DMS 273 (cell line): ENCODE measurements at regions not wholly inside any gene's neighbourhood (a gene's known extent, or its start where the extent isn't known, plus 50 kb on each side); places are given as distances from the start of the nearest gene placed in this dataset.

Source experiments
- DNase-seq: peaks from one replicate; lab custom pipeline; 2025; ENCODE audit not compliant: unreplicated experiment; lab: John Stamatoyannopoulos, UW

DNA sequence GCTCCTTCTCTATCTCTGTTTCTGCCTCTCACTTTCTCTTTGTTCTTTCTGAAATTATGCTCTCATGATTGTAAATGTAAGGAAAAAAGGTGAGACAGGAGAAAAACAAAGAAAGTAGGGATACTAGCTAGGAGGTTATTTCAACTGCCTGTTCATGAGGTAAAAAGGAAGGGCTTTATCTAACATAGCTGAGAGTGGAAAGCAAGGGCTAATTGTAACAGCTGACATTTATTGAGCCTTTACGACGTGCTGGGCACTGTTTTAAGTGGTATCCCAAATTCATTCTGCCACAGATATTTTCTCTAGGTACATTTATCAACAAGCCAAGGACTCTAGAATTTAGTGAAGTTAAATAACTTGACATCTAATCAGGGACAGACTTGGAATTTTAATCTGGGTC is 133.1 kb upstream of the GNPDA2 start:
- no peak for DNase-seq

DNA sequence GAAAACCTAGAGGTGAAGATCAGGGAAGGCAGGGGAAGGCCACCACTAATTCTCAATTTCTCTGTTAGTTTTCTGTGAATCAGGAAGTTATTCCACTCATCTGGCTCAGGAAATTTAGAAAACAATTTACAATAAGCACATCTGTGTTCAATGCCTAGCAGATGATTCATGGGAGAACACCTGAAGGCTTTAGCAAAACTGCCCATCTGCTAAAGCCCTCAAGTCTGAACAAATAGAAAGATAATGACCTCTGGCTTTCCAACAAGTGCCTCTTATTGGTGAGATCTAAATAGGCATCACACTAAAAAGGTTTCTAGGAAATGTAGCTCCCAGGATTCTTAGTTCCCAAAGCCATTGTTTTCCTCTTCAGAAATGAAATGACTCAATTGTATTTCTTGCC is 122.1 kb upstream of the GNPDA2 start:
- no peak for DNase-seq

DNA sequence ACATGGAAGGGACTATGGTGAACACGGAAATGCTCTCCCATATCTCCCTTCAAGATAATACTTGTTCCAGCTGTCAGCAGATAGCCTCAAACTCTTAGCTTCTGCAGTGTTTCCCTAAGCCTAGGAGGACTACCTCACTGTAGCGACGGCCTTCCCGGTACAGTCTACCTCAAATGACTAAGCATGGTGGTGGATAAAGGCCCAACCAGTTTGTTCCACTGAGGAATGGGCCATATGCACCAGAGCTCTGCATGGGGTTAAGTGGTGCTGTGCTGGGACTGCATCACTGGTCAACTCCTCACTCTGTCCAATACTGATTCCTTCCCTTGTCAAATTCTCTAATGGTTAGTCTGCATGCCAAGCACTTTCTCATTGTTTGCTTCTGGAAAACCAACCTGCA is 119.6 kb upstream of the GNPDA2 start:
- no peak for DNase-seq

DNA sequence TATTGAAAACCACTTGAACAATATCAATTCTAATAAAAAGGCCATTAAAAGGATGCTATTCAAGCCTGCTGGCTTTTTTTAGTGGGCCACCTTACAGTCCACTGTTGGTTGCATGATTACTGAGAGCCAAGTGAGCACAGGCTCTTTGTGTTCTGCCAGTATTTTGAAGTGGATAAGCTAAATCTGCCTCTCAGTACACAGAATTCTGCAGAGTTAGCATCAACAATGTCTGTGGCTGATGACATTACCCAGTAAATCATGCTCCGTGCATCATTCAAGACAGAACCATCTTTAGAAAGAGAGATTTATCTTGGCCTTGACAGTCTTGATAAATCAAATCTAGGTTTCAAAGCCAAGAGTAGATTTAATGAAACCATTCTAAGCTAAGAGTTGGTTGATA is 119.0 kb upstream of the GNPDA2 start:
- no peak for DNase-seq

DNA sequence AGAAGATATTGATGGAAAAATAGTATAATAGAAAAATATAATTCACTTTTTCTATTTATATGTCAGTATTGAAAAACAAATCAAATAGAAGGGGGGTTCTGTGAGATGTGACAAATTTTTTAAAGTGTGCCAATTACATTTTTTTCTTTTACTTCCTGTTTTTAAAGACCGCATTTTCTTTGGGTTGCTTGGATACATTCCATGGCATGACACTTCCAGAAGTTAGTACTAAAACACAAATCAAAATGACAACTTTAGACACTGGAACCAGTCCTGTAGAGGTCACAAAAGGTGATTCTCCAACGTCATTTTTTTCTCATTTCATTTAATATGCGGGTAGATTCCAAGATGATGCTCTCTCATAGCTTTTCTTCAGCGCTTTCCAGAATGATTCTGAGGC is 116.2 kb upstream of the GNPDA2 start:
- no peak for DNase-seq

DNA sequence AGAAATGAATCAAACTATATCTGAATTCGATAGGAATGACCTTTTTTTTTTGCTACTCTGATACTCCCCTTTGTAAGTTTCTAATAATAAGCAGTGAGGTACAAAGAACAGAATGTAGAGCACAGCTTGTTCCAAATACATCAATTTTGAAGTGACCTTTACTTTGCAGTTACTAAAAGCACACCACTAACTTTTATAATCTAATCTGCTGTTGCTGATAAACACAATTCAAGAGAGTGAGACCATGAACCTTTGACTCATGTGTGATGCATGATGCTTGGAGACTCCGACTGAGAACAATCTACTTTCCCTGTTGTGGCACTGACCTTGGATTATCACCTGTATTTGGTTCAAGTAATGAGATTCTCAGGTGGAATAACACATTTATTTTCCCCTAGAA is 91.6 kb upstream of the GNPDA2 start:
- DNase-seq: no peak

DNA sequence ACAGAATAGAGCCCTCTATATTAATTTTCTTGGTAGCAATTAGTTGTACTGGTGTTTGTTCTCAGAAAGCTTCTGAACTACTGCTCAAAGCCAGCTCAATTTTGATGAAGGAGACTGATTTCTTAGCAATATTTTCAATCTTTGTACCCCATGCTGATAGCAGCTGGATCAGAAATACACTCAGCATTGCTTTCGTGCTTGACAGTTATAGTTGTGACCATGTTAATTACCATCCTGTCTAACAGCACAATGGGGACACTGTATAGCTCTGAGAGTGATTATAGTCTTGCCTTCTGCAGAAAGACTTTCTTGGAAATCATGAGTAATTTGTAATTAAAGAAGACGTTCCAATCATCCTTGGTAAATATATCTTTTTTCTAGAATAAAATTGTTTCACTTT is 79.7 kb upstream of the GNPDA2 start:
- DNase-seq: no peak

DNA sequence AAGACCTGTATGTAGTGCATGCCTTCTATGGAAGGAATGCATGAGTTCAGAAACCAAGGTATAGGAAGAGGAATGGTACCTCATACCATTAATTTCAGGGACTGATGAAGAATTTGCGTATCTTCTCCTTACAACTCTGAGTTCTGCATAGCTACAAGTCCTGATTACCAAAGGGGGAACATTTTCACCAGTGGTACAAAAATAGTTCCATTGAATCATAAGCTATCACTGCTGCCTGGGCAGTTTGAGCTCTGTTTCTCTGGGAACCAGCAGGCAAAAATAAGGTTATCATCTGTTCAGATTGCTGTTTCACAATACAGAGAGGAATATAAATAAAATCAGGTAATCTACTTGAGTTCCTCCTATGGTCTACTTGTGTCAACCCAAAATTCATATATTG is 77.9 kb upstream of the GNPDA2 start:
- DNase-seq: no peak

DNA sequence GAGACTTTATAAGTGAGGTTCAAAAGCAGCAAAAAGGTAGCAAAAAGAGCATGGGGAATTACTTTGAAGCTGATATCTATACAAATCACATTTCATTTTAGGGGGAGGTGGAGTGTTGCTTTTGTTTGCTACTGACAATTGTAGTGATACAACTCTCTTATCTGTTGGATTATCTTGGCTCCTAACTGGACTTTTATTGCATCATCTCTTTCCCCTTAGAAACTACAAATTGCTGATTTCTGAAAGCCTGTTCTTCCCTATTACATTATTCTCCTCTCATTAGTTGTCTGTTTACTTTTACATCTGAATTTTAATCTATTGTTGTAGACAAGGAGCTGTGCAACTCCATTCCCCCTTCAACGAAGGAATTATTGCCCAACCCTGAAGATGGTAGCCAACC is 75.0 kb upstream of the GNPDA2 start:
- DNase-seq: no peak

DNA sequence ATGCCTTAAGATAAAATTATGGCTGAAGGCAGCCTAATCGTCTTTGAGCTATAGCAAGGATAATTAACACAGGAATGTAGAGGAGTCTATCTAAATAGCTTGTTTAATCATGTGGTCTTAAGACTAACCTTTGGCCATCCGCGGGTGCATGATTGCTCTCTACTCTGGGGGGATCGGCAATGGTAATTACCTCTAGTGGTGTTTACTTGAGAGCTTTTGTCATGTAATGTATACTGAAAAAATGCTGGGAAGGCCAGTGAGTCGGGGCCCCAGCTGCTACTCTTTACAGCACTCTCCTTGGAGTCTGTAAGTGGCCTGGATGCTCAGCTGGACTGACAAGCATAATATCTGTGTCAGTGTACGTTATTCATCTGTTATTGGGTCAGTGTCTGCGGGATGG is 65.5 kb upstream of the GNPDA2 start:
- DNase-seq: no peak

DNA sequence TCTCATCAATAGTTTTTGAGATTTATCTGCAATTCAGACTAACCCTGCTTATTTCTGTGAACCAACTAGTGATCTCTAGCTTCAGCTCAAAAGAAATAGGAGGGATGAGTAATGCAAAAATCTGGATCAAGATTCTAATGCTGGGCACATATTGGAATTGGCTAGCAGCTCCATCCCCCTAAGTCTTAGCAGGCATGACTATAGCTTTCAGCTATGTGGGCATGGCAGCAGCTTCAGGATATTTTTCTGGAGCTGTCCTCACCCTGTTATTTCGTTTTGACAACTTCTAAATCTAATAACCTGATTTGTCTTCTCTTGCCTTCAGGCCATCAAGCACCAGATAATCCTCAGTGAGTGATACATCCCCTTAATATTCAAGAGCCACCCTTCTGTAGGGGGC is 50.8 kb upstream of the GNPDA2 start:
- no peak for DNase-seq
